ENCODE measurements at regions not wholly inside any gene's neighbourhood (a gene's known extent, or its start where the extent isn't known, plus 50 kb on each side); places are given as distances from the start of the nearest gene placed in this dataset.

DNA sequence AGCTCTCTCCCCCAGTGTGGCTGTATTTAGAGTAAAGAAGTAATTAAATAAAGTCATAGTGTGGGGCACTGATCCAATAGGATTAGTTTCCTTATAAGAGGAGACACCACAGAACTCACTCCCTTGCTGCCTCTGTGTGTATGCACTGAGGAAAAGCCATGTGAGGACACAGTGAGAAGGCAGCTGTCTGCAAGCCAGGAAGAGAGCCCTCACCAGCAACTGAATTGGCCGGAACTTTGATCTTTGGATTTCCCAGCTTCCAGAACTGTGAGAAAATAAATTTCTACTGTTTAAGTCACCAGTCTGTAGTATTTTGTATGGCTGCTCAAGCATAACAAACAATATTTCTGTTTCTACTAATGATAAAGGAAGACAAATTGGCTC lies 368.7 kb upstream of the PRICKLE1 start:
- TF ChIP-seq, protein P1, sequence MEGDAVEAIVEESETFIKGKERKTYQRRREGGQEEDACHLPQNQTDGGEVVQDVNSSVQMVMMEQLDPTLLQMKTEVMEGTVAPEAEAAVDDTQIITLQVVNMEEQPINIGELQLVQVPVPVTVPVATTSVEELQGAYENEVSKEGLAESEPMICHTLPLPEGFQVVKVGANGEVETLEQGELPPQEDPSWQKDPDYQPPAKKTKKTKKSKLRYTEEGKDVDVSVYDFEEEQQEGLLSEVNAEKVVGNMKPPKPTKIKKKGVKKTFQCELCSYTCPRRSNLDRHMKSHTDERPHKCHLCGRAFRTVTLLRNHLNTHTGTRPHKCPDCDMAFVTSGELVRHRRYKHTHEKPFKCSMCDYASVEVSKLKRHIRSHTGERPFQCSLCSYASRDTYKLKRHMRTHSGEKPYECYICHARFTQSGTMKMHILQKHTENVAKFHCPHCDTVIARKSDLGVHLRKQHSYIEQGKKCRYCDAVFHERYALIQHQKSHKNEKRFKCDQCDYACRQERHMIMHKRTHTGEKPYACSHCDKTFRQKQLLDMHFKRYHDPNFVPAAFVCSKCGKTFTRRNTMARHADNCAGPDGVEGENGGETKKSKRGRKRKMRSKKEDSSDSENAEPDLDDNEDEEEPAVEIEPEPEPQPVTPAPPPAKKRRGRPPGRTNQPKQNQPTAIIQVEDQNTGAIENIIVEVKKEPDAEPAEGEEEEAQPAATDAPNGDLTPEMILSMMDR (IDR thresholded peaks at IDR 0.05), result no peak
- TF ChIP-seq POLR2A (IDR thresholded peaks at IDR 0.05), result no peak

Measured in tibial nerve (tissue), 3 donors.